ENCODE measurements at regions not wholly inside any gene's neighbourhood (a gene's known extent, or its start where the extent isn't known, plus 50 kb on each side); places are given as distances from the start of the nearest gene placed in this dataset.

DNA sequence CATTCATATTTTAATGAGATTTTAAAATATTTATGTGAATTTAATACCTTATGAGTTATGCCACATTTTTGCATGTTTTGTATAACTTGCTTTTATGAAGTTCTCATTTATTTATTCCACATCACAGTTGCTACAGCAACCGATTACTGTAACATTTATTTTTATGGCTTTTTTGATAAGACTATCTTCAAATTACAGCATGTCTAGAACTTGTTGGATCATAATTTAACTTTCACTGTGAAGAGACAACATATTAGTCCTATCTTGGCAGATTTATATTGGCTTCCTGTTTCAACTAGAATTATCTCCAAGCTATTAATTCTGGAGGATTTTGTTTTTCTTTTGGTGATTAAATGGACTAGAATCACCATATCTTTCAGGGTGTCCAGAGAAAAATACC is 793.7 kb upstream of the SLITRK5 start:
- TF ChIP-seq, protein P1, sequence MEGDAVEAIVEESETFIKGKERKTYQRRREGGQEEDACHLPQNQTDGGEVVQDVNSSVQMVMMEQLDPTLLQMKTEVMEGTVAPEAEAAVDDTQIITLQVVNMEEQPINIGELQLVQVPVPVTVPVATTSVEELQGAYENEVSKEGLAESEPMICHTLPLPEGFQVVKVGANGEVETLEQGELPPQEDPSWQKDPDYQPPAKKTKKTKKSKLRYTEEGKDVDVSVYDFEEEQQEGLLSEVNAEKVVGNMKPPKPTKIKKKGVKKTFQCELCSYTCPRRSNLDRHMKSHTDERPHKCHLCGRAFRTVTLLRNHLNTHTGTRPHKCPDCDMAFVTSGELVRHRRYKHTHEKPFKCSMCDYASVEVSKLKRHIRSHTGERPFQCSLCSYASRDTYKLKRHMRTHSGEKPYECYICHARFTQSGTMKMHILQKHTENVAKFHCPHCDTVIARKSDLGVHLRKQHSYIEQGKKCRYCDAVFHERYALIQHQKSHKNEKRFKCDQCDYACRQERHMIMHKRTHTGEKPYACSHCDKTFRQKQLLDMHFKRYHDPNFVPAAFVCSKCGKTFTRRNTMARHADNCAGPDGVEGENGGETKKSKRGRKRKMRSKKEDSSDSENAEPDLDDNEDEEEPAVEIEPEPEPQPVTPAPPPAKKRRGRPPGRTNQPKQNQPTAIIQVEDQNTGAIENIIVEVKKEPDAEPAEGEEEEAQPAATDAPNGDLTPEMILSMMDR (IDR thresholded peaks at IDR 0.05), result no peak
- TF ChIP-seq POLR2AphosphoS5 (IDR thresholded peaks at IDR 0.05) (no peak), POLR2A (IDR thresholded peaks at IDR 0.05) (no peak)

Data from sigmoid colon (tissue), 4 donors.